HG03103 (cell line): ENCODE measurements at regions not wholly inside any gene's neighbourhood (a gene's known extent, or its start where the extent isn't known, plus 50 kb on each side); places are given as distances from the start of the nearest gene placed in this dataset.
"Not testable (repeated sequence)": the region's sequence is repeated elsewhere in the genome, so short reads cannot be mapped to it uniquely, and the experiment has no call there.

Experiments used
- ATAC-seq: cut with Tn5 transposase; IDR thresholded peaks from one replicate; pipeline ENCODE4 v1.9.1; 2021; ENCODE audit warnings: low read depth; ENCODE audit not compliant: unreplicated experiment

DNA sequence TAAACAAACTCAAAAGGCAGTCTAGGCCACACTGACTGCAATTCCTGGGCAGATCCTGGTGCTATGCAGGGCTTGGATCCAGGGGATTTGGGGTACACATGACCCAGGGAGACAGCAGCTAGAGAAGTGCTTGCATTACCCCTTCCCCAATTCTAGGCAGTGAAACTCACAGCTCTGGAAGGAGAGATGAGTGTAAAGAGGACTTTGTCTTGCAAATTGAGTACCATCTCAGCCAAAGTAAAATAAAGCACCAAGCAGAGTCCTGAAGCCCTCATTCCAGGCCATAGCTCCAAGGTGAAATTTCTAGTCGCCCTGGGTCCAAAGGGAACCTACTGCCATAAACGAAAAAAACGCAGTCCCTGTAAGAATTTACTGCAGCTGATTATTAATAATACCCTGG, 644.9 kb upstream of the FLRT2 start:
- ATAC-seq = no peak

GRCh38 chr14:84891404-84891803, 638.5 kb upstream of the FLRT2 start:
- no peak for ATAC-seq

- ATAC-seq = no peak
These were observed 635.7 kb upstream of the FLRT2 start for GRCh38 chr14:84894254-84894653.

GRCh38 chr14:84922370-84922769, 607.6 kb upstream of the FLRT2 start:
- ATAC-seq = no peak

GRCh38 chr14:84926656-84927055, 603.3 kb upstream of the FLRT2 start:
- no peak for ATAC-seq

DNA sequence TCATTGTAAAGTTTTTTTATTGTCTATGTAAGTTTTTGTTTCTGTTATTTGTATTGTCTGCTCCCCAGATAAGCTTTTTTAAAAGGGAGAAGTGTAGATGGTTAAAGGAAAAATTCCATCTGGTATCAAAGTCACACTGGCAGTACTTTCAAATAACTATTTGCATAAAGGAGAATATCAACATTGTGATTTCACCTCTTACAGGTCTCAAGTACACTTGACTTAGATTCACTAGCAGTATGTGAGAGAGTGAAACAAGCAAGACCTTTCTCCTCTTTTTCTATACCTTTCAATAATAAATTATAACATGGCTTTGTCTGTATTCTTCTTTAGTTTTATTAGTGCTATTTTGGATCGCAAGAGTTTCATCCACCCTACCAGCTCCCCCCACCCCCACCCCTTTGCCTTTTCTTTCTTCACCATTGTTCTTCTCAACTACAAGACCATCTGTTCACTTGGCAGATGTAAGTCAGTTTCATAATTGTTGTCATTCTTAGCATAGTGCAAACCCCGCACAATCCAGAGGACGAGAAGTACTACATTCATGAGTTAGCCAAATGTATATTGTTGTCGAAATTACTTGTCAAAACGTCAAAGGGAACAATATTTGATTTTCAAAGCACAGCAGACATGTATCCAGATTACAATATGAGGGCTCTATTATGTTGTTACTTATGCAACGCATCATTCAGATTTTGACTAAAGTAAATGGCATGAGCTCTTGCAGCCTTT, 602.7 kb upstream of the FLRT2 start:
- no peak for ATAC-seq

- no peak for ATAC-seq
These were observed 600.9 kb upstream of the FLRT2 start for GRCh38 chr14:84929086-84929485.

GRCh38 chr14:84929834-84930233, 600.1 kb upstream of the FLRT2 start:
- no peak for ATAC-seq

GRCh38 chr14:84937016-84937415, 592.9 kb upstream of the FLRT2 start:
- no peak for ATAC-seq

GRCh38 chr14:84937449-84937848, 592.5 kb upstream of the FLRT2 start:
- no peak for ATAC-seq

DNA sequence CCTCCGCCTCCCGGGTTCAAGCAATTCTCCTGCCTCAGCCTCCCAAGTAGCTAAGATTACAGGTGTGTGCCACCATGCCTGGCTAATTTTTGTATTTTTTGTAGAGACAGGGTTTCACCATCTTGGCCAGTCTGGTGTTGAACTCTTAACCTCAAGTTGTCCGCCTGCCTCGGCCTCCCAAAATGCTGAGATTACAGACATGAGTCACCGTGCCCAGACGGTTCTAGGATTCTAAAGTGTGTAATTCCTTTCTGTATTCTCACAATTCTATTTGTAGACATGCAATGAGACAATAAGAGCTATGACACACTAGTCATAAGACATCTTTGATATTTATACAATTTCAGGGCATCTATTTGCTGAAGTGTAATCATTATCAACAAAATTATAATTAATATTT, 585.0 kb upstream of the FLRT2 start:
- not testable (repeated sequence) for ATAC-seq

- no peak for ATAC-seq
These were observed 570.0 kb upstream of the FLRT2 start for GRCh38 chr14:84959851-84960520.

DNA sequence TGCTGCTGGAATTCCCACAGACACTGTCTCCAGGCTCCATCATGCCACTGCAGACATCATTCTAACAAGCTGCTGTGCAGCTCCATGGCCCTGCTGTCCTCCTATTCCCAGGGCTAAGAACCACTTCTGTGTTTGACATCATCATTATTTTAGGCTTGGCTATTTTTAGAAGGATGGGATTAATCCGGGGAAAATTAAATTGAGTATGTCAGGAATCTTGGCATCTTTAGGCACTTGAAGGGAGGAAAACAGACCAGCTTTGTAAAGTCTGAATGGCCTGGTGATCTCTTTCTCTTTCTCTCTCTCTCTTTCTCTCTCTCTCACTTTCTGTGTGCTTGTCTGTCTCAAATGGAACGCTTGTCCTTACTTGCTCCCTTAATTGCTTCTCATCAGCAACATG, 568.3 kb upstream of the FLRT2 start:
- ATAC-seq = no peak

- ATAC-seq = no peak
These were observed 566.4 kb upstream of the FLRT2 start for GRCh38 chr14:84963518-84963917.

GRCh38 chr14:84965279-84965678, 564.7 kb upstream of the FLRT2 start:
- ATAC-seq = no peak

DNA sequence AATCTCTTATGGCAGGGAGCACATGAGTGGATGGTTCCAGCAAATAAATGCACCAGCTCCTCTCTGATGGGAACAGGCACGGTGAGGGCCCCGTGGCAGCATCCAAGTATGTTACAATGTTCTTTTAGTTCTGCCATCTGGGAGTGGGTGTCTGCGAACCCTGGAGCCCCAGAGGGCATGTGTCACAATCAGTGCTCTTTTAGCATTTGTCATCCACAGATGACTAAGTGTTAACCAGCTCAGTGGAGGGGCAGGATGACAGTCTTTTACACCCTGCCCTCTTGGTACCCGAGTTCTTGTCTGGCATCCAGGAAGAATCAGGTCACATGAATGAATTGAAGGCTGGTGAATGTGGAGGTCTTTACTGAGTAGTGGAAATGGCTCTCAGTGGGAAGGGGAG, 560.4 kb upstream of the FLRT2 start:
- no peak for ATAC-seq

DNA sequence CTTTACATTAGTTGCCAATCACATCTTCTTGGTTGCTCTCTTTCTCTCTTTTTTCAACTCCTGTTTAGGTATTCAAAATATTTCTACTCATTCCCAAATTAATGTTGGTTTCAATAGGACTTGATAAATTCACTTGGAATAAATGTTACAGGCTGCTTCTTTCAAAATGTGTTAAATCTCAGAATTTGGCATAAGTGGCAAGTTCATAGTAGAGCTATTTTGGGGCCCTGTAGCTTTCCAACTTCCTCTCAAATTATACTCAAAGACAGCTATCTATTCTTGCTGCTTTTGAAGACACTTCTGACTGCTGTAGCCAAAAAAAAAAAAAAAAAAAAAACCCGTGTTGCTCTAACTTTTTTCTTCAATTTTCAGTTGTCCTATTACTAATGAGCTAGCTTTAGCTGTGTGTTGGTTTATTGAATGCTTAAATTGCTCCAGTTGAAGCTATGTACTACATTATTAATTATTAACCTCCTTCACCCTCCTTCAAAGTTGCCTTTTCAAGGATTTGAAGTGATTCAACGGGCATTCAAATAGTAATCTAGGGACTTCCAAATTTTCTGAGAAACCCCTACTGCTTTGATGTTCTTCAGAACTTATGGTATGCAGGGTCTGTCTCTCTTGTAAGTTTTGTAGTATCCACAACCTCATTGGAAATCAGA, 554.6 kb upstream of the FLRT2 start:
- no peak for ATAC-seq

DNA sequence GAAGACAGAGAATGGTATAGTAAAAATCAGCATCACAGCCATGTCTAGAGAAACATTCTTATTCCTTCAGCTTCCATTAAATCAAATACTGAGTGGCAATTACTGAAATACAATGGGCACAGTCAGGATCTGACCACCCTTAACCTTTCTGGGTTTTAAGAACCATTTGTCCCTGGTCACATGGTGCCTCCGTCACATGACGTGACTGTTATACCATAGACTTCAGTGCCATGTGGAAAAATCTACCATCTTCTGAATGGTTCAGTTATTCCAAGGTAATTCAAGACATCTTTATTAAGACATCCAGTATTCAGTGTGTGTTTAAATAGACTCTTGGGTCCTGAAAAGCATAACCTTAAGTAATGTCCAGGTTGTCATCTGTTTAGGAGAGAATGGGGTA, 553.1 kb upstream of the FLRT2 start:
- ATAC-seq = no peak

- no peak for ATAC-seq
These were observed 542.9 kb upstream of the FLRT2 start for GRCh38 chr14:84987042-84987441.

DNA sequence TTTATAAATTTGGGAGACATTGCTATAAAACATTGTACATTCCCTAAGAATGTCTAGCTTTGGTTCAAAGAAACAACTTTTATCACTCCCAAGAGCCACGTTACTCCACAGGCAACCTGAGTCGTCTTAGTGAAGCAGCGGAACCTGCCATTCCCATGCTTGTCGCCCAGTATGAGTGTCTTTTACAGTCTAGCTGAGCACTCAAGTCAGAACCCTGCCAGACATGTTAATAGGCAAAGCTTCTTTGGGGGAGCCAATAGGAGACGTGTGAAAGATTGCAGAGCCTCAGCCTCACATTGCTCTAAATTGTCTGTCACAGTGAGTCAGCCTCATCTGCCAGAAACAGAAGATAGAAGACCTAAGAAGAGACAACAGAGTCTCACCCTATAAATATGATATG, 541.6 kb upstream of the FLRT2 start:
- no peak for ATAC-seq

GRCh38 chr14:84991021-84991420, 538.9 kb upstream of the FLRT2 start:
- ATAC-seq = no peak

GRCh38 chr14:84998216-84998615, 531.7 kb upstream of the FLRT2 start:
- no peak for ATAC-seq
